HepG2 (cell line): ENCODE measurements at regions not wholly inside any gene's neighbourhood (a gene's known extent, or its start where the extent isn't known, plus 50 kb on each side); places are given as distances from the start of the nearest gene placed in this dataset.

ENCODE experiments used
- ATAC-seq: fragments of 200-7000 bp; cut with Tn5 transposase; 3 replicates; pipeline ENCODE4 v1.9.1; 2020; ENCODE audit warnings: mild to moderate bottlenecking, moderate library complexity
- BruUV-seq: library from RNA; stranded (reverse); fragments of 400-500 nt; replicated peaks from 2 replicates; lab custom pipeline; 2021; lab: Mats Ljungman, UMichigan
- CTCF ChIA-PET: fragments of 300-600 bp; formaldehyde crosslinking; extraction: SDS; loops from one replicate; lab custom pipeline; 2021; ENCODE audit warnings: low total read pairs, inconsistent platforms, low intra/inter-chr PET ratio; lab: Yijun Ruan, JAX
- POLR2A ChIA-PET: fragments of 350-600 bp; sonication (Branson Sonifier 250); formaldehyde crosslinking; loops from one replicate; lab custom pipeline; 2020; ENCODE audit warnings: antibody characterized with exemption, inconsistent platforms; lab: Yijun Ruan, JAX
- DNase-seq: peaks from one replicate; pipeline ENCODE4 v3.0.0-alpha.2; 2015; ENCODE audit warnings: low spot score
- FAIRE-seq: peaks from 3 replicates; lab custom pipeline; 2011; peaks lifted over from hg19 to GRCh38; lab: Jason Lieb, UNC
- H2AFZ ChIP-seq: one replicate; pipeline ENCODE4 v1.6.1; 2011; ENCODE audit warnings: low read length, inconsistent platforms
- H3K27ac ChIP-seq: fragments of 300-600 bp; 3 replicates; pipeline ENCODE4 v1.8.0; 2011; ENCODE audit warnings: mixed run types, mild to moderate bottlenecking, mixed read lengths, low read length, inconsistent platforms; ENCODE audit not compliant: insufficient read depth; ENCODE audit errors: extremely low read length
- H3K27me3 ChIP-seq, 2 experiments: fragments of 200-600 bp in 1 of 2; 2 replicates in 1 of 2; 3 replicates in 1 of 2; pipeline versions ENCODE4 v1.6.0 to v1.8.0; 2011; ENCODE audit warnings: low read length in 2 of 2, mild to moderate bottlenecking in 2 of 2, moderate library complexity in 2 of 2, inconsistent platforms in 1 of 2; ENCODE audit not compliant: insufficient read depth in 2 of 2, control insufficient read depth in 1 of 2
- H3K36me3 ChIP-seq, 2 experiments: fragments of 200-600 bp in 1 of 2; replicated peaks in 1 of 2; 2 replicates in 1 of 2; 3 replicates in 1 of 2; pipeline versions ENCODE4 v1.5.1 to v1.8.0; 2011; ENCODE audit warnings: low read length in 2 of 2, inconsistent platforms in 1 of 2; ENCODE audit not compliant: insufficient read depth in 2 of 2, control insufficient read depth in 1 of 2
- H3K4me1 ChIP-seq: 2 replicates; pipeline ENCODE4 v1.5.1; 2012; ENCODE audit warnings: low read length, inconsistent platforms; ENCODE audit not compliant: insufficient read depth
- H3K4me2 ChIP-seq: 2 replicates; pipeline ENCODE4 v1.6.0; 2011; ENCODE audit warnings: low read depth, low read length, inconsistent platforms
- H3K4me3 ChIP-seq, 3 experiments: fragments of 200-600 bp in 1 of 3; sonication (generic), shearing (Covaris generic) in 1 of 3; replicated peaks in 1 of 3; 2 replicates each; pipeline ENCODE4 v1.5.1; 2011 to 2016; ENCODE audit warnings: low read length in 3 of 3, inconsistent platforms in 2 of 3, low read depth in 2 of 3, mild to moderate bottlenecking in 2 of 3, control low read depth in 1 of 3, mixed read lengths in 1 of 3; ENCODE audit not compliant: insufficient read depth in 1 of 3
- H3K79me2 ChIP-seq: one replicate; pipeline ENCODE4 v1.6.1; 2011; ENCODE audit warnings: low read length, inconsistent platforms; ENCODE audit not compliant: insufficient read depth
- H3K9ac ChIP-seq: 2 replicates; pipeline ENCODE4 v1.6.0; 2011; ENCODE audit warnings: mild to moderate bottlenecking, low read depth, low read length, inconsistent platforms; ENCODE audit not compliant: insufficient read depth
- H3K9me3 ChIP-seq: 2 replicates; pipeline ENCODE4 v1.5.1; 2012; ENCODE audit warnings: mild to moderate bottlenecking, low read length
- H4K20me1 ChIP-seq: 2 replicates; pipeline ENCODE4 v1.6.0; 2011; ENCODE audit warnings: inconsistent platforms, mild to moderate bottlenecking, low read length, moderate library complexity; ENCODE audit not compliant: insufficient read depth
- CCDC6 ChIP-seq: sonication (generic); formaldehyde crosslinking; IDR thresholded peaks from 2 replicates; pipeline ENCODE4 v1.8.1; 2022; ENCODE audit warnings: mild to moderate bottlenecking, missing genetic modification reagents, moderate library complexity
- GPN1 ChIP-seq: sonication (generic); formaldehyde crosslinking; IDR thresholded peaks from 2 replicates; pipeline ENCODE4 v1.5.1; 2020; ENCODE audit warnings: missing genetic modification reagents, borderline replicate concordance
- IKZF1 ChIP-seq: fragments of 450-650 bp; IDR thresholded peaks from 2 replicates; pipeline ENCODE4 v1.7.1; 2016
- KDM1A ChIP-seq: IDR thresholded peaks from 2 replicates; pipeline ENCODE4 v1.6.1; 2016; ENCODE audit warnings: missing compliant biosample characterization
- MAFK ChIP-seq, 2 experiments: IDR thresholded peaks in 1 of 2; conservative IDR thresholded peaks in 1 of 2; 2 replicates each; pipeline ENCODE4 v1.6.1; 2011; ENCODE audit warnings: improper control_type of control experiment in 2 of 2, low read length in 2 of 2
- SRY ChIP-seq: sonication (generic); formaldehyde crosslinking; IDR thresholded peaks from 2 replicates; pipeline ENCODE4 v1.8.0; 2022; ENCODE audit warnings: mild to moderate bottlenecking, missing genetic modification reagents
- ZNF460 ChIP-seq: sonication (generic); formaldehyde crosslinking; IDR thresholded peaks from 2 replicates; pipeline ENCODE4 v1.5.1; 2020; ENCODE audit warnings: missing genetic modification reagents, mild to moderate bottlenecking, borderline replicate concordance
- ZNF614 ChIP-seq: IDR thresholded peaks from 2 replicates; pipeline ENCODE4 v1.6.1; 2018; ENCODE audit warnings: missing biosample characterization, missing genetic modification reagents, inconsistent platforms, borderline replicate concordance
- ZZZ3 ChIP-seq: sonication (generic); formaldehyde crosslinking; IDR thresholded peaks from 2 replicates; pipeline ENCODE4 v1.4.0; 2020; ENCODE audit warnings: missing genetic modification reagents, mild to moderate bottlenecking, borderline replicate concordance
- WGBS: methylation state at CpG from one replicate; pipeline ENCODE4 v1.1.6; 2017; ENCODE audit warnings: low lambda C conversion rate; 5-methylcytosine and 5-hydroxymethylcytosine counted together
- in situ Hi-C: cut with HindIII; loops from 2 replicates; pipeline ENCODE4 v1.10.0; 2017; ENCODE audit warnings: low pct_unique_long_range_greater_than_20kb; ENCODE audit not compliant: extremely low pct_ligation_motif_present
- intact Hi-C: fragments of 100-400 bp; cut with micrococcal nuclease; formaldehyde crosslinking; loops from one replicate; pipeline ENCODE4 v1.10.0; 2022; ENCODE audit not compliant: unreplicated experiment
- TF ChIP-seq, protein P1 (sequence below): sonication (generic); formaldehyde crosslinking; IDR thresholded peaks from 2 replicates; pipeline ENCODE4 v1.4.0; 2020; ENCODE audit warnings: low read depth, missing genetic modification reagents
- TF ChIP-seq, protein P2 (sequence below): sonication (generic); formaldehyde crosslinking; IDR thresholded peaks from 2 replicates; pipeline ENCODE4 v1.4.0; 2020; ENCODE audit warnings: mild to moderate bottlenecking, missing genetic modification reagents
- TF ChIP-seq, protein P3 (sequence below): sonication (generic); formaldehyde crosslinking; IDR thresholded peaks from 2 replicates; pipeline ENCODE4 v1.8.0; 2022; ENCODE audit warnings: mild to moderate bottlenecking, missing genetic modification reagents, moderate library complexity

DNA sequence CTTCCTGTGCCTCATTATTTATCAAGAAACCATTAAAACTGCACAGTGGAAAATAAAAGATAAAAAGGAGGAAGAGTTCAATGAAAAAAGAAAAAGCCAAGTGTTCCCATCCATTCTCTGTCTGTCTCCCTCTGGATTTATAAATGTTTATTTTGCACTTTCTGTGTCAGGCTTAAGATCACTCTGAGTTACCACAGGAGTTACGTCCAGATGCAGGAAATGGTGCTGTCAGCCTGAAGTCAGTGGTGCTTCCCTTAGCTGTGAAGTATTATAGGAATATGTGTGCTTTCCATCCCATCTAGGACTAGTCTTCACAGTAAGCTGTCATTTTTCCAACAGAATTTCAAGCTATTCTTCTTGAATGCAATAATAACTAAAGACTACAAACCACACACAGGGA is 420.2 kb downstream of the KCTD12 start:
- DNase-seq (no peak), ATAC-seq (no peak), FAIRE-seq (no peak)
- H4K20me1 ChIP-seq: no peaks in the 10 kb centered on the region
- no peaks in the 10 kb centered on the region for H3K79me2 ChIP-seq
- H3K4me3 ChIP-seq: no peak overlapping the region
- H3K9me3 ChIP-seq: no peaks in the 10 kb centered on the region
- 0% methylated on average over 1 of the region's 1 CpG for WGBS
- ChIA-PET POLR2A (no interaction called here), CTCF (no interaction called here)
- intact Hi-C loops (no loop called here), in situ Hi-C loops (no loop called here)
- H3K27ac ChIP-seq: no peak overlapping the region
- no peaks in the 10 kb centered on the region for H3K36me3 ChIP-seq
- H3K4me2 ChIP-seq: no peak overlapping the region
- H2AFZ ChIP-seq: no peak overlapping the region
- TF ChIP-seq GPN1 (CRISPR knock-in tag) (no peak), MAFK (conservative IDR thresholded peaks at IDR 0.05 in 1 of 2, IDR thresholded peaks at IDR 0.05 in 1 of 2; ENCODE audit: low read length in 2 of 2) (no peak), SRY (CRISPR knock-in tag) (no peak), ZZZ3 (no peak), CCDC6 (CRISPR knock-in tag) (no peak), IKZF1 (no peak), KDM1A (CRISPR knock-in tag) (no peak), ZNF614 (CRISPR knock-in tag) (no peak), ZNF460 (CRISPR knock-in tag) (no peak)
- TF ChIP-seq, protein P1, sequence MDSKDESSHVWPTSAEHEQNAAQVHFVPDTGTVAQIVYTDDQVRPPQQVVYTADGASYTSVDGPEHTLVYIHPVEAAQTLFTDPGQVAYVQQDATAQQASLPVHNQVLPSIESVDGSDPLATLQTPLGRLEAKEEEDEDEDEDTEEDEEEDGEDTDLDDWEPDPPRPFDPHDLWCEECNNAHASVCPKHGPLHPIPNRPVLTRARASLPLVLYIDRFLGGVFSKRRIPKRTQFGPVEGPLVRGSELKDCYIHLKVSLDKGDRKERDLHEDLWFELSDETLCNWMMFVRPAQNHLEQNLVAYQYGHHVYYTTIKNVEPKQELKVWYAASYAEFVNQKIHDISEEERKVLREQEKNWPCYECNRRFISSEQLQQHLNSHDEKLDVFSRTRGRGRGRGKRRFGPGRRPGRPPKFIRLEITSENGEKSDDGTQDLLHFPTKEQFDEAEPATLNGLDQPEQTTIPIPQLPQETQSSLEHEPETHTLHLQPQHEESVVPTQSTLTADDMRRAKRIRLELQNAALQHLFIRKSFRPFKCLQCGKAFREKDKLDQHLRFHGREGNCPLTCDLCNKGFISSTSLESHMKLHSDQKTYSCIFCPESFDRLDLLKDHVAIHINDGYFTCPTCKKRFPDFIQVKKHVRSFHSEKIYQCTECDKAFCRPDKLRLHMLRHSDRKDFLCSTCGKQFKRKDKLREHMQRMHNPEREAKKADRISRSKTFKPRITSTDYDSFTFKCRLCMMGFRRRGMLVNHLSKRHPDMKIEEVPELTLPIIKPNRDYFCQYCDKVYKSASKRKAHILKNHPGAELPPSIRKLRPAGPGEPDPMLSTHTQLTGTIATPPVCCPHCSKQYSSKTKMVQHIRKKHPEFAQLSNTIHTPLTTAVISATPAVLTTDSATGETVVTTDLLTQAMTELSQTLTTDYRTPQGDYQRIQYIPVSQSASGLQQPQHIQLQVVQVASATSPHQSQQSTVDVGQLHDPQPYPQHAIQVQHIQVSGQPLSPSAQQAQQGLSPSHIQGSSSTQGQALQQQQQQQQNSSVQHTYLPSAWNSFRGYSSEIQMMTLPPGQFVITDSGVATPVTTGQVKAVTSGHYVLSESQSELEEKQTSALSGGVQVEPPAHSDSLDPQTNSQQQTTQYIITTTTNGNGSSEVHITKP (CRISPR knock-in tag): no peak
- TF ChIP-seq, protein P2, sequence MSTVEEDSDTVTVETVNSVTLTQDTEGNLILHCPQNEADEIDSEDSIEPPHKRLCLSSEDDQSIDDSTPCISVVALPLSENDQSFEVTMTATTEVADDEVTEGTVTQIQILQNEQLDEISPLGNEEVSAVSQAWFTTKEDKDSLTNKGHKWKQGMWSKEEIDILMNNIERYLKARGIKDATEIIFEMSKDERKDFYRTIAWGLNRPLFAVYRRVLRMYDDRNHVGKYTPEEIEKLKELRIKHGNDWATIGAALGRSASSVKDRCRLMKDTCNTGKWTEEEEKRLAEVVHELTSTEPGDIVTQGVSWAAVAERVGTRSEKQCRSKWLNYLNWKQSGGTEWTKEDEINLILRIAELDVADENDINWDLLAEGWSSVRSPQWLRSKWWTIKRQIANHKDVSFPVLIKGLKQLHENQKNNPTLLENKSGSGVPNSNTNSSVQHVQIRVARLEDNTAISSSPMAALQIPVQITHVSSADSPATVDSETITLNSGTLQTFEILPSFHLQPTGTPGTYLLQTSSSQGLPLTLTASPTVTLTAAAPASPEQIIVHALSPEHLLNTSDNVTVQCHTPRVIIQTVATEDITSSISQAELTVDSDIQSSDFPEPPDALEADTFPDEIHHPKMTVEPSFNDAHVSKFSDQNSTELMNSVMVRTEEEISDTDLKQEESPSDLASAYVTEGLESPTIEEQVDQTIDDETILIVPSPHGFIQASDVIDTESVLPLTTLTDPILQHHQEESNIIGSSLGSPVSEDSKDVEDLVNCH (CRISPR knock-in tag): no peak
- TF ChIP-seq, protein P3, sequence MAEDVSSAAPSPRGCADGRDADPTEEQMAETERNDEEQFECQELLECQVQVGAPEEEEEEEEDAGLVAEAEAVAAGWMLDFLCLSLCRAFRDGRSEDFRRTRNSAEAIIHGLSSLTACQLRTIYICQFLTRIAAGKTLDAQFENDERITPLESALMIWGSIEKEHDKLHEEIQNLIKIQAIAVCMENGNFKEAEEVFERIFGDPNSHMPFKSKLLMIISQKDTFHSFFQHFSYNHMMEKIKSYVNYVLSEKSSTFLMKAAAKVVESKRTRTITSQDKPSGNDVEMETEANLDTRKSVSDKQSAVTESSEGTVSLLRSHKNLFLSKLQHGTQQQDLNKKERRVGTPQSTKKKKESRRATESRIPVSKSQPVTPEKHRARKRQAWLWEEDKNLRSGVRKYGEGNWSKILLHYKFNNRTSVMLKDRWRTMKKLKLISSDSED (CRISPR knock-in tag): no peak
- H3K9ac ChIP-seq: no peak overlapping the region
- BruUV-seq: no TSS peak
- H3K27me3 ChIP-seq: no peaks in the 10 kb centered on the region
- H3K4me1 ChIP-seq: no peaks in the 10 kb centered on the region
